Cardiac septum (tissue), 1 donor: ENCODE measurements at regions not wholly inside any gene's neighbourhood (a gene's known extent, or its start where the extent isn't known, plus 50 kb on each side); places are given as distances from the start of the nearest gene placed in this dataset.
"Not testable (repeated sequence)": the region's sequence is repeated elsewhere in the genome, so short reads cannot be mapped to it uniquely, and the experiment has no call there.

Source experiments
- DNase-seq: peaks from one replicate; pipeline ENCODE4 v3.0.0-alpha.2; 2020; ENCODE audit warnings: low spot score
- intact Hi-C: fragments of 100-400 bp; cut with DNase I; formaldehyde crosslinking; loops from one replicate; pipeline ENCODE4 v1.14.0; 2022
- donor health status: DM: no; HTN: no; CAD: no.

DNA sequence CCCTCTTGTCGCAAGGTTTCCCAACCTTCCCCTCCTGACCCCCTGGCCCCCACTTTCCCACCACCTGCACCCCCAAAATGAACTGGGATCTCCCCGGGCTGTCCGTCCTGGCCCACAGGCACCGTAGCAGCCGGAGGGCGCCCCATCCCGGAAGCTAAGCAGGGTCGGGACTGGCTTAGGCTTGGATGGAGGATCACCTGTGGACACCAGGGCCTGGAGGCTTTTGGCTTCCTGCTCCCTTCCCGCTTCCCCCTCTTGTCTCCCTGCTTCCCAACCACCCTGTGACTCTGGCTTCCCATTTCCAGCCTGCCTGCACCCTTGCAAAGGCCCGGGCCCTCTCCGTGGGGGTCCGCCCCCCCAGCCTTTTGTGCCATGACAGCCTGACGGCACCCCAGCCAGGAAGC lies 2291.3 kb downstream of the TP53TG3F start:
- DNase-seq: no peak
- intact Hi-C loops: no loop called here

DNA sequence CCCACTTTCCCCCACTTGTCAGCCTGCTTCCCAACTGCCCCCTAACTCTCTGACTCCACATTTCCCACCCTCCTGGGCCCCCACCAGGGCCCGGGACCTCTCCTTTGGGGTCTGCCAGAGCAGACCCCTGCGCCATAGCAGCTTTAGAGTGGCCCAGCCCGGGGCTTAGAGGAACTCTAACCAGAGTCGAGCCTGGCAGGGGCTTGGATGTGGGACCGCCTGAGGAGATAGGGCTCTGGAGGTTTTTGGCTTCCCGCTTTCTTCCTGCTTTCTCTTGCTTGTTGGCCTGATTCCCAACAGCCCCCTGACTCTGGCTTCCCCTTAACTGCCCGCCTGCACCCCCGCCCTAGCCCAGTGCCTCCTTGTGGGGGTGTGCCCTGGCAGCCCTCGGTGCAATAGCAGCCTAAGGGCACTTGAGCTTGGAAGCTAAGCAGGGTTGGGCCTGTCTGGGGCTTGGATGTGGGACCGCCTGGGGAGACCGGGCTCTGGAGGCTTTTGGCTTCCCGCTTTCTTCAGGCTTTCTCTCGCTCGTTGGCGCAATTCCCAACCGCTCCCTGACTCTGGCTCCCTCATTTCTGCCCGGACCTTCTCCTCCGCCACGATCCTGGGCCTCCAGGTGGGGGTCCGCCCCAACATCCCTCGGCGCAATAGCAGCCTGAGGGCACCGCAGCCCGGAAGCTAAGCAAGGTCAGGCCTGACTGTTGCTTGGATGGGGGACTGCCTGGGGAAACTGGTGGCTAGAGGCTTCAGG lies 2292.0 kb downstream of the TP53TG3F start:
- intact Hi-C loops: no loop called here
- no peak for DNase-seq

DNA sequence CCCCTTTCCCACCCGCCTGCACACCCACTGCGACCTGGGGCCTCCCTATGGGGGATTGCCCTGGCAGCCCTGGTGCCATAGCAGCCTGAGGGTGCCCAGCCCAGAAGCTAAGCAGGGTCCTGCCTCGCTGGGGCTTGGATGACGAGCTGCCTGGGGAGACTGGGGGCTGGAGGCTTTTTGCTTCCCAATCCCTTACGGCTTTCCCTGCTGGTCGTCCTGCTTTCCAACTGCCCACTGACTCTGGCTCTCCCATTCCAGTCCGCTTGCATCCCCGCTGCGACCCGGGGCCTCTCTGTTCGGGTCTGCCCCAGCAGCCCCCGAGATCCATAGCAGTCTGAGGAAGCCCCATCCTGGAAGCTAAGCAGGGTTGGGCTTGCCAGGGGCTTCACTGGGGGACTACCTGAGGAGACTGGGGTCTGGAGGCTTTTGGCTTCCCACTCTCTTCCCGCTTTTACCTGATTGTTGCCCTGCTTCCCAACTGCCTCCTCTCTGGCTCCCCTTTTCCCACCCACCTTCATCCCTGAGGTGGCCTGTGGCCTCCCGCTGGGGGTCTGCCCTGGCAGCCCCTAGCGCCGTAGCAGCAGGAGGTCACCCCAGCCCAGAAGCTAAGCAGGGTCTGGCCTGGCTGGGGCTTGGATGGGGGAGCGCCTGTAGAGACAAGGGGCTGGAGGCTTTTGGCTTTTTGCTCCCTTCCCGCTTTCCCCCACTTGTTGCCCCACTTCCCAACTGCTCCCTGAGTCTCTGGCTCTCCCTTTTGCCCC lies 2292.8 kb downstream of the TP53TG3F start:
- DNase-seq: peak; percentile 71
- intact Hi-C loops: no loop called here

DNA sequence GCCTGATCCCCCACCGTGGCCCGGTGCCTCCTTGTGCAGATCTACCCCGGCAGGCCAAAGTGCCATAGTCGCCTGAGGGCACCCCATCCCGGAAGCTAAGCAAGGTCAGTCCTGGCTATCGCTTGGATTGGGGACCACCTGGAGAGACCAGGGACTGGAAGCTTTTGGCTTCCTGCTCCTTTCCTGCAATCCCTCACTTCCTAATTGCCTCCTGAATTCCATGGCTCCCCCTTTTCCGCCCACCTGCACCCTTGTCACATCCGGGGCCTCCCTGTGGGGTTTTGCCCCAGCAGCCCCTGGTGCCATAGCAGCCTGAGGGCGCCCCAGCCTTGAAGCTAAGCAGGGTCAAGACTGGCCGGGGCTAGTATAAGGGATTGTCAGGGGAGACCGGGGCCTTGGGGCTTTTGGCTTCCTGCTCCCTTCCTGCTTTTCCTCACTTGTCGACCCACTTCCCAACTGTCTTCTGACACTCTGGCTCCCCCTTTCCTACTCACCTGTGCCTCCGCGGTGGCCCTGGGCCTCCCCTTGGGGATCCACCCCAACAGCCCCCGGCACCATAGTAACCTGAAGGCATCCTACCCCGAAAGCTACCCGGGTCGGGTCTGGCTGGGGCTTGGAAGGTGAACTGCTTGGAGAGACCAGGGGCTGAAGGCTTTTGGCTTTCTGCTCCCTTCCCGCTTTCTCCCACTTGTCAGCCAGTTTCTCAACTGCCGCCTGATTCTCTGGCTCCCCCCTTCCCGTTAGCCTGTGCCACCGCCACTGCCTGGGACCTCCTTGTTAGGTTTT lies 2293.6 kb downstream of the TP53TG3F start:
- peak; percentile 67 for DNase-seq
- intact Hi-C loops: no loop called here

DNA sequence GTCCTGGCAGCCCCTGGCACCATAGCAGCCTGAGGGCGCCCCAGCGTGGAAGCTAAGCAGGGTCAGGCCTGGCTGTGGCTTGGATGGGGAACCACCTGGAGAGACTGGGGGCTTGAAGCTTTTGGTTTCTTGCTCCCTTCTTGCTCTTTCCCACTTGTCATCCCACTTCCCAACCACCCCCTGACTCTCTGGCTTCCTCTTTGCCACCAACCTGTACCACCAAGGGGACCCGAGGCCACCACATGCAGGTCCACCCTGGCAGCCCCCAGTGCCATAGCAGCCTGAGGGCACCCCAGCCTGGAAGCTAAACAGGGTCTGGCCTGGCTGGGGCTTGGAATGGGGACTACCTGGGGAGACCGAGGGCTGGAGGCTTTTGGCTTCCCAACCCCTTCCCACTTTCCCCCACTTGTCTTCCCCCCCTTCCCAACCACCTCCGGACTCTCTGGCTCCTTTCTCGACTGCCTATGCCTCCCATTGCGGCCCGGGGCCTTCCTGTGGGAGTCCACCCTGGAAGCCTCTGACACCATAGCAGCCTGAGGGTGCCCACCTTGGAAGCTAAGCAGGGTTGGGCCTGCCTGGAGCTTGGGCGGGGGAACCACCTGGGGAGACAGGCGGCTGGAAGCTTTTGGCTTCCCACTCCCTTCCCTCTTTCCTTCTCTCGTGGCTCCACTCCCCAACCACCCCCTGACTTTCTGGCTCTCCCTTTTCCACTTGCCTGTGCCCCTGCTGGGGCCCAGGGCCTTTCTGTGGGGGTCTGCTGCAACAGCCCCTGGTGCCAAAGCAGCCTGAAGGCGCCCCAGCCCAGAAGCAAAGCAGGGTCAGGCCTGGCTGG lies 2294.4 kb downstream of the TP53TG3F start:
- no peak for DNase-seq
- intact Hi-C loops: no loop called here

DNA sequence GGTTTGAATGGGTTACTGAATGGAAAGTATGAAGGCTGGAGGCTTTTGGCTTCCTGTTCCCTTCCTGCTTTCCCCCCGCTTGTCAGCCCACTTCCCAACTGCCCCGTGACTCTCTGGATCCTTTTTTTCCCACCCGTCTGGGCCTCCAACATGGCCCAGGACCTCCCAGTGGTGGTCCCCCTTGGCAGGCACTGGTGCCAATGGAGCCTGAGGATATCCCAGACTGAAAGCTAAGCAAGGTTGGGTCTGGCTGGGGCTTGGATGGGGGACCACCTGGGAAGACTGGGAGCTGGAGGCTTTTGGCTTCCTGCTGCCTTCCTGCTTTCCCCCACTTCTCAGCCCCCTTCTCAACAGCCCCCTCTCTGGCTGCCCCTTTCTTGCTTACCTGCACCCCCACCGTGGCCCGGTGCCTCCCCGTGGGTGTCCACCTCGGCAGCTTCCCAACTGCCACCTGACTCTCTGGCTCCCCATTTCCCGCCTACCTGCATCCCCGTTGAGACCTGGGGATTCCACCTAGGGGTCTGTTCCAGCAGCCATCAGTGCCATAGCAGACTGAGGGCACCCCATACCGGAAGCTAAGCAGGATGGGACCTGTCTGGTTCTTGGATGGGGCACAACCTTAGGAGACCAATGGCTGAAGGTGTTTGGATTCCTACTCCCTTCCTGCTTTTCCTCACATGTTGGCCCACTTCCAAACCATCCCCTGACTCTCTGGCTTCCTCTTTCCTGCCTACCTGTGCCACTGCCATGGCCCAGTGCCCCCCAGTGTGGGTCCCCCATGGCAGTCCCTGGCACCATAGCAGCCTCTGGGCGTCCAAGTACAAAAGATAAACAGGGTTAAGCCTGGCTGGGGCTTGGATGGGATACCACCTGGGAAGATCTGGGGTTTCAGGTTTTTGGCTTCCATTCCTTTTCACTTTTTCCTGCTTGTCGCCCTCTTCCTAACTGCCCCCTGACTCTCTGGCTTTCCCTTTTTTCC lies 2295.3 kb downstream of the TP53TG3F start:
- DNase-seq: no peak
- intact Hi-C loops: no loop called here

DNA sequence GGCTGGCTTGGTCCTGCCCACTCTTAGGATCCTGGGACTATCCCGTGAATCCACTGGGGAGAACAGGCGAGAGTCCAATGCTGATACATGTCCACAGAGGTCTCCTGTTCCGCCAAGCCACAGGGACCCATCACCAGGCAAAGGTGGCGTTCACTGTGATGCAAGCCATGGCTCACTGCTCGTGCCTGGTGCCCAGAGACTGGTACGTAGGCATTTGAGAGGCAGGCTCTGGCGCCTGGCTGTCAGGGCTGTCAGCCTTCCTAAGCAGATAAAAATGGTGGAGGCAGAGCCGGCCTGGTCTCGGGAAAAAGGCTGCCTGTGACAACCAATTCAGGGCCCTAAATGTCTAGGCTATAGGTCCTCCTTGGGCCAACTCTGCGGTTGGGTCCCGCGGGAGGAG lies 2329.0 kb downstream of the TP53TG3F start:
- DNase-seq: no peak
- intact Hi-C loops: no loop called here

DNA sequence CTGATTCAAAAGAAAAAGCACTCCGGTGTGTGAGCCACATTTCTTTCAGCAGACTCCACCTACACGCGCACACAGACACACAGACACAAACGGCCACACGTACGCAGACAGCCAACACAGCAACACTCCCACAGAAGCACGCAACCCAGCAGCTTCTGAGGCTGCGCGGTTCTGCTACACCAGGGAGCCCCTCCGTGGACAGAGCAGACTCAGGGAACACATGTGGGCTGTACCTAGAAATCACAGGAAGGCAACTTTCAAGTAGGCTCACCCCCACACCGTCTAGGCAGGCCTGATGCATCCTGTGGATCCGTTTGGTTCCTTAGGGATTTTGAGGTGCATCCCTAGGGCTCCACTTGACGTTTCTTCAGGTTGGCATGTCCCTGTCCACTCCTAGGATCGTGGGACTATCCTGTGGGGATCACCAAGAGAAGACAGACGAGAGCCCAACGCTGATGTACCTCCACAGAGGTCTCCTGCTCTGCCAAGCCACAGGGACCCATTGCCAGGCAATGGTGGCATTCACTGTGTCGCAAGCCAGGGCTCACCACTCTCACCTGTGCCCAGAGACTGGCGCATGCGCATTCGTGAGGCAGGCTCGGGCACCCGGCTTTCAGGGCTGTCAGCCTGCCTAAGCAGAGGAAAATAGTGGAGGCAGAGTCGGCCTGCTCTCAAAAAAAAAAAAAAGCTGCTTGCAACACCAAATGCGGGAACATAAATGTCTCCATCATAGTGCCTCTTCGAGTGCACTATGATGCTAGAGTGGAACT lies 2333.3 kb downstream of the TP53TG3F start:
- no peak for DNase-seq
- intact Hi-C loops: no loop called here

DNA sequence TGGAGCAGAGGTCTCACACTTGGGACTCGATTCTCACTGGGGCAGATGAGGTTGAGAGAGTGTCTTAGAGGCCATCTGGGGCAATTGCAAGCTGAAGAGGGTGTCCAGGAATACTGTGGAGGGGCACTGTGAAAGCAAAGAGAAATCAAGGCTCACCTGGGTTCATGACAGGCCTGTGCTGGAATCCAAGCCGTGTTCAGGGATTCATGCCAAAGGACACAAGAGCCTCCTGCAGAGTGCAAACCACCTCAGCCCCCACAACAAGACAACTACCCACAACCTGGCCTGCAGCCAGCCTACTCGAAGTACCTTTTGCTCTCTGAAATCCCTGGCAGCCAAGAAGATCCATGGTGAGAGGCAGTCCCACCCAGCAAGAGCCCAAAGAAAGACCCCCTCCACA lies 2334.2 kb downstream of the TP53TG3F start:
- no peak for DNase-seq
- intact Hi-C loops: no loop called here

DNA sequence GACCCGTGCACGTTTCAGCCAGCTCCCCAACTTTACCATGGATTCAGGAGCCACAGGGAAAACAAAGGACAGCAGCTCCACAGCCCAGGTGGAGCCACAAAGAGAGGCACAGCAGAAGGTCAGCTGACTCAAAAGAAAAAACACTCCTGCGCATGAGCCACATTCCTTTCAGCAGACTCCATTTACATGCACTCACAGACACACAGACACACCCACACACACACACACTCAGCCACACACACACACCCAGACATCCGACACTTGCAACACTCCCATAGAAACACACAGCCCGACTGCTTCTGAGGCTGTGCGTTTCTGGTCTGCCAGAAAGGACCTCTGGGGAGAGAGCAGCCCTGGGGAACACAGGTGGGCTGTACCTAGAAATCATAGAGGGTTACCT lies 2335.5 kb downstream of the TP53TG3F start:
- intact Hi-C loops: loop anchor here (5.0 kb wide), 1 partner anchor 68 kb away; no protein-coding TSS in a partner anchor

DNA sequence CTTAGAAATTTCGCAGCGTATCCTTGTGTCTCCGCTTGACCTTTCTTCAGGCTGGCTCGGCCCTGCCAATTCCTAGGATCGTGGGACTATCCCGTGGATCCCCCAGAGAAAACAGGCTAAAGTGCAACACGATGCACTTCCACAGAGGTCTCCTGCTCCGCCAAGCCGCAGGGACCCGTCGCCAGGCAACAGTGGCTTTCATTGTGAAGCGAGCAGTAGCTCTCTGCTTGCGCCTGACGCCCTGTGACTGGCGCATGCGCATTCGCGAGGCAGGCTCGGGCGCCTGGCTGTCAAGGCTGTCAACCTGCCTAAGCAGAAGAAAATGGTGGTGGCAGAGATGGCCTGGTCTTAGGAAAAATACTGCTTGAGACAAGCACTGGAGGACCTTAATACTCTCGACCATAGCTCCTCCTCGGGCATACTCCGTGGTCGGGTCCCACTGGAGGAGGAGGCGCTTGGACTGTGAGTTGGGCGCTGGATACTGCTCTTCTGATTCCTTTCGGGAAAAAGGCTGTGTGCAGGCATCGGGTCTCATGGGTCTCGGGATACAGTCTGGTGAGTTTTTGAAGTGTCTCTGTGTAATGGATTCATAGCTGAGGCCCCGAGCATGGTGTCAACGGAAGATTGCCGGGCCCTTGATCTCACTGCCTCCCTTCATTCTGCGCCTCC lies 2336.1 kb downstream of the TP53TG3F start:
- DNase-seq: no peak
- intact Hi-C loops: loop anchor here (5.0 kb wide), 1 partner anchor 68 kb away; no protein-coding TSS in a partner anchor

More for the DNA sequence above, 2335.5 kb downstream of the TP53TG3F start:
- no peak for DNase-seq

DNA sequence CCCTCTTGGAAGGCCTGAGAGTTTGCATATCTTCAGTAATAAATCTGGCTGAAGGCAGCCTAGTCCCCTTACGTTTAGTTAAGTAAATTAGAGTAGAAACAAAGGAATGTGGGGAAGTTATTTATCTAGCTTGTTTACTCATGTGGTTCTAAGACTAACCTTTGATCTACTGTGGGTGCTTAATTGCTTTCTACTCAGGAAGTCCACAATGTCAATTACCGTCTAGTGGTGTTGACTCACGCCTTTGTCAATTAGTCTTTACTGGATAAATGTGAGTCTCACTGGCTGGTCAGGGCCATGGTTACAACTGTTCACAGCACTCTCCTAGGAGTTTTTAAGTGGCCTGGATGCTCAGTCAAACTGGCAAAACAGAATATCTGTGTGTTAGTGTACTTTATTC lies 2338.4 kb downstream of the TP53TG3F start:
- intact Hi-C loops: loop anchor here (5.0 kb wide), 1 partner anchor 71 kb away; no protein-coding TSS in a partner anchor
- DNase-seq: no peak

DNA sequence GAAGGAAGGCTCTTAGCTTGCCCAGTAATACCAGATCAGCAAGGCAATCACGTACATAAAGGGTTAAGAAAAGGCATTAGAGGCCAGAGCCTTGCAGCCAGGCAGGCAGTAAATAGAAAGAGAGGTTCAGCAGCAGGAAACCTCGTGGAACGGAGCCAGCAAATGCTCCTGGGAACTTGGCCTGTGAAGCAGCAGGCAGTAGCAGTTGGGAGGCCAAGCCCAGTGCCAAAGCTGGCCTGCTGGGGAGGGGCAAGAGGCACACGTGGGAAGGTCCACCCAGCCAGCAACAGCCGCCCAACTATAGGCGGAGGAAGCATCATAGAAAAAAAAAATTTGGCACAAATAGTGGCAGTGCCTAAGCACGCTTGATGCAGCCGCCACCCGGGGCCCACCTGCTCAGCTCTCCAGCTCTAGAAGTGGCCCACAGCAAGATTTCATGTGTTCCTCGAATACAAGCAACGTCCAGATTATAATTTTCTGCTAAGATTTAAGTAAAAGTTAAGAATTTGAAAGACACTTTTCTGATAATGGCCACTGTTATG lies 2339.5 kb downstream of the TP53TG3F start:
- intact Hi-C loops: loop anchor here (5.0 kb wide), 1 partner anchor 72 kb away; no protein-coding TSS in a partner anchor
- DNase-seq: peak; percentile 88

DNA sequence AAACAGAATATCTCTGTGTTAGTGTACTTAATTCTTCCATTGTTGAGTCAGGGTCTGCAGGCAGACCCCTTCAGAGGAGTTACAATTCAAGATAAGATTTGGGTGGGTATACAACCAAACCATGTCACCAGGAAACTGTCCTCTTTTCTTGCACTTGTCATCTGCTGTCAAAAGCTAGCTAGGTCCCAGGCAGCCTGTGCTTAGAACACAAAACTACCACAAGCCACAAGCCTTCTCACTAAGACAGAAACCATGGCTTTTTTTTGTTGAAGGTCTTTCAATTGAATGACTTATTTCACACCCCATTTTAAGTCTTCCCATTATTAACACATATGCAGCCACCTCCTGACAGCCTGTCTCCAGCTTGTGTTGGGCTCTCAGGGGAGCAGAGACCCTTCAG lies 2345.1 kb downstream of the TP53TG3F start:
- DNase-seq, intact Hi-C loops: not testable (repeated sequence)

DNA sequence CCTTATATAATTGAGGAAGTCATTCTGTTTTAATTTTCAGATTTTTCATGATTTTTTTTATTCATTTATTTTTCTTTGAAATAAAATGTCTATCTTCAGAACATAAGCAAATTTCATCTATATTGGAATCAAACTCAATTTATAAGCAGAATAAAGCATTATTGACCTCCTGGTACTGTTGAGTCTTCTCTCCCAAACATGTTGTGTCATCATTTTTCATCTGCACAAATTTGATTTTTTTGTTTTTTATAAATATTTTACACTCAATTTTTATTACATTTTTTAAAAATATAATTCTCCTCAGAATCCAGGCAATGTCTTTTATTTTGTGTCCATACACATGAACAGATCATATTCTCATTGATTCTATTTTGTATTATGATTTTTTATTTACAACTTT lies 2363.9 kb downstream of the TP53TG3F start:
- DNase-seq: no peak
- intact Hi-C loops: no loop called here

DNA sequence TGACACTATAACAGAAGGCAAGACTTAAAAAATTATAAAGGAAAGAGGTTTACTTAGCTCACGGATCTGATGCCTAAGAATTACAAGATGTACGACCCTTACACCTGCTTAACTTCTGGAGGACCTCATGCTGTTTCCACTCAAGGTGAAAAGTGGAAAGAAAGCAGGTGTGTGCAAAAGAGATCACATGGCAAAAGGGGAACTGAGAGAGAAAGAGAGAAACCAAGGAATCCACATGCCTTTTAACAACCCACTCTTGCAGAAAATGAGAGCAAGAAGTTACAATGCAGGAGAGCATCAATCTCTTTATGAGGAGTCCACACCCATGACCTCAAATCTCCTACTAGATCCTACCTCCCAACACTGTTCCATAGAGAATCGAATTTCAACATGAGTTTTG lies 2382.2 kb downstream of the TP53TG3F start:
- no peak for DNase-seq
- intact Hi-C loops: no loop called here

DNA sequence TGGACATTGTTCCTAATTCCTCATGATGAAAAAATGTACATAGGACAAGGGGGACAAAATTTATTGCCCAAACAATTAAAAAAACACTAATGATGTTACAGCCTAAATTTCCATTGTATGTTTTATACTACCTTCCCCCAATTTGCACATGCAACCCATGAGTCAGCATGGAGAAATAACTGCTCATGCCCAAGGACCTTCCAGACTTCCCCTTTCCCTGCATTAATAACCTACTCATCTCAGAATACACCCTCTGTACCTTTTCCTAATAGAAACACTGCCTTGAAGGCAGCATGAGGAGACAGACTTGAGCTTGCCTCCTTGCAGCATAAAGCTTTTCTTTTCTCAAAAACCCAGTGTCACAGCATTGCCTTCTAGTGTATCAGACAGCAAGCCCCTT lies 2402.8 kb downstream of the TP53TG3F start:
- no peak for DNase-seq
- intact Hi-C loops: no loop called here
